Chondrocyte (in vitro differentiated cells): ENCODE measurements at regions not wholly inside any gene's neighbourhood (a gene's known extent, or its start where the extent isn't known, plus 50 kb on each side); places are given as distances from the start of the nearest gene placed in this dataset.

ENCODE experiments used
- DNase-seq: peaks from one replicate; pipeline ENCODE4 v3.0.0; 2021; ENCODE audit warnings: mixed read lengths, low spot score
- H3K27ac Mint-ChIP-seq: one replicate; pipeline ENCODE4 v1.8.0; 2021; ENCODE audit warnings: mild to moderate bottlenecking, moderate library complexity, mixed read lengths; ENCODE audit not compliant: unreplicated experiment
- H3K27me3 Mint-ChIP-seq: 2 replicates; pipeline ENCODE4 v1.8.0; 2021; ENCODE audit warnings: low read depth, mixed read lengths
- H3K36me3 Mint-ChIP-seq: 2 replicates; pipeline ENCODE4 v1.8.0; 2021; ENCODE audit warnings: low read depth, mixed read lengths
- H3K4me1 Mint-ChIP-seq: 2 replicates; pipeline ENCODE4 v1.8.0; 2021; ENCODE audit warnings: low read depth, mild to moderate bottlenecking, mixed read lengths
- H3K4me3 Mint-ChIP-seq: one replicate; pipeline ENCODE4 v1.8.0; 2021; ENCODE audit warnings: mild to moderate bottlenecking, moderate library complexity, mixed read lengths; ENCODE audit not compliant: unreplicated experiment
- H3K9me3 Mint-ChIP-seq: 2 replicates; pipeline ENCODE4 v1.8.0; 2021; ENCODE audit warnings: low read depth, mixed read lengths
- CTCF ChIP-seq: fragments of 200-600 bp; sonication (generic); IDR thresholded peaks from 2 replicates; pipeline ENCODE4 v1.5.0; 2021; ENCODE audit warnings: antibody characterized with exemption, mild to moderate bottlenecking, moderate library complexity

GRCh38 chr9:38255599-38255998 lies 136.9 kb upstream of the ALDH1B1 start:
- Mint-ChIP-seq H3K4me3 (no peak overlapping the region), H3K9me3 (peaks cover 12% of the 10 kb centered on the region), H3K4me1 (no peaks in the 10 kb centered on the region), H3K27me3 (peaks cover 5% of the 10 kb centered on the region), H3K27ac (no peak overlapping the region), H3K36me3 (peaks cover 3% of the 10 kb centered on the region)
- DNase-seq = no peak
- no peak for TF ChIP-seq CTCF

GRCh38 chr9:38254756-38255155 lies 137.7 kb upstream of the ALDH1B1 start:
- Mint-ChIP-seq H3K27ac (no peak overlapping the region), H3K36me3 (peaks cover under 1% of the 10 kb centered on the region), H3K4me3 (no peak overlapping the region), H3K27me3 (peaks cover 3% of the 10 kb centered on the region), H3K4me1 (no peaks in the 10 kb centered on the region), H3K9me3 (peaks cover 7% of the 10 kb centered on the region)
- no peak for DNase-seq
- TF ChIP-seq CTCF = no peak

GRCh38 chr9:38254151-38254550 lies 138.4 kb upstream of the ALDH1B1 start:
- Mint-ChIP-seq H3K9me3 (peaks cover 5% of the 10 kb centered on the region), H3K36me3 (no peaks in the 10 kb centered on the region), H3K4me1 (no peaks in the 10 kb centered on the region), H3K4me3 (no peak overlapping the region), H3K27ac (no peak overlapping the region), H3K27me3 (peaks cover 2% of the 10 kb centered on the region)
- no peak for TF ChIP-seq CTCF
- no peak for DNase-seq

GRCh38 chr9:38253200-38253599 lies 139.3 kb upstream of the ALDH1B1 start:
- H3K36me3 Mint-ChIP-seq = no peaks in the 10 kb centered on the region
- H3K27me3 Mint-ChIP-seq = peaks cover 2% of the 10 kb centered on the region
- DNase-seq = no peak
- TF ChIP-seq CTCF = no peak
- H3K9me3 Mint-ChIP-seq = peaks cover 5% of the 10 kb centered on the region
- no peak overlapping the region for H3K27ac Mint-ChIP-seq
- H3K4me1 Mint-ChIP-seq = no peaks in the 10 kb centered on the region
- H3K4me3 Mint-ChIP-seq = no peak overlapping the region

GRCh38 chr9:38251036-38251860 lies 141.3 kb upstream of the ALDH1B1 start:
- Mint-ChIP-seq H3K27ac (no peak overlapping the region), H3K9me3 (peaks cover 7% of the 10 kb centered on the region), H3K4me1 (no peaks in the 10 kb centered on the region), H3K4me3 (no peak overlapping the region), H3K36me3 (no peaks in the 10 kb centered on the region), H3K27me3 (no peaks in the 10 kb centered on the region)
- no peak for TF ChIP-seq CTCF
- DNase-seq = no peak
